Lung (tissue), 11 donors: ENCODE measurements at regions not wholly inside any gene's neighbourhood (a gene's known extent, or its start where the extent isn't known, plus 50 kb on each side); places are given as distances from the start of the nearest gene placed in this dataset.

Experiments used
- ATAC-seq: fragments of 200-7000 bp; cut with Tn5 transposase; one replicate; pipeline ENCODE4 v1.9.1; 2020; ENCODE audit warnings: moderate number of reproducible peaks; ENCODE audit not compliant: insufficient read depth, low FRiP score
- DNase-seq, 3 donors: peaks; one replicate each; pipeline ENCODE4 v3.0.0-alpha.2; 2013 to 2017
- H3K27ac ChIP-seq, 2 donors: one replicate each; pipeline ENCODE4 v1.5.1; 2013; ENCODE audit warnings: mild to moderate bottlenecking in 2 of 2, moderate library complexity in 2 of 2, control low read depth in 1 of 2, inconsistent platforms in 1 of 2, low read depth in 1 of 2, low read length in 1 of 2
- H3K27me3 ChIP-seq, 3 donors: one replicate each; pipeline ENCODE4 v1.5.1; 2013; ENCODE audit warnings: low read length in 2 of 3; ENCODE audit not compliant: control insufficient read depth in 3 of 3, insufficient read depth in 3 of 3
- H3K36me3 ChIP-seq, 4 donors: one replicate each; pipeline ENCODE4 v1.5.1; 2013; ENCODE audit warnings: low read length in 4 of 4, mild to moderate bottlenecking in 1 of 4, moderate library complexity in 1 of 4; ENCODE audit not compliant: control insufficient read depth in 4 of 4, insufficient read depth in 4 of 4
- H3K4me1 ChIP-seq, 5 donors: one replicate each; pipeline ENCODE4 v1.5.1; 2013; ENCODE audit warnings: low read length in 5 of 5, mild to moderate bottlenecking in 2 of 5, moderate library complexity in 1 of 5; ENCODE audit not compliant: control insufficient read depth in 5 of 5, insufficient read depth in 5 of 5
- H3K4me3 ChIP-seq: one replicate; pipeline ENCODE4 v1.5.1; 2013; ENCODE audit warnings: mild to moderate bottlenecking, control low read depth, moderate library complexity
- H3K9ac ChIP-seq, 2 donors: one replicate each; pipeline ENCODE4 v1.5.1; 2013; ENCODE audit warnings: low read length in 2 of 2, control low read depth in 1 of 2; ENCODE audit not compliant: insufficient read depth in 1 of 2
- H3K9me3 ChIP-seq, 4 donors: one replicate each; pipeline ENCODE4 v1.5.1; 2013; ENCODE audit warnings: low read length in 3 of 4, mild to moderate bottlenecking in 1 of 4, moderate library complexity in 1 of 4; ENCODE audit not compliant: control insufficient read depth in 4 of 4, insufficient read depth in 3 of 4
- WGBS, 2 donors: extraction: QIAGEN DNeasy Blood & Tissue Kit; methylation state at CpG; one replicate each; pipeline ENCODE4 v1.1.7; 2013; 5-methylcytosine and 5-hydroxymethylcytosine counted together
- TF ChIP-seq, protein P1 (sequence below): IDR thresholded peaks from 2 replicates; pipeline ENCODE4 v1.5.1; 2012; ENCODE audit warnings: mild to moderate bottlenecking; ENCODE audit errors: control extremely low read depth, extremely low read depth
- donor health status: control.
- donor health status: control.
- donor health status: Bipolar disorder and iron deficiency.
- donor health status: healthy.
- donor health status: DM: yes; HTN: yes; CAD: no.

DNA sequence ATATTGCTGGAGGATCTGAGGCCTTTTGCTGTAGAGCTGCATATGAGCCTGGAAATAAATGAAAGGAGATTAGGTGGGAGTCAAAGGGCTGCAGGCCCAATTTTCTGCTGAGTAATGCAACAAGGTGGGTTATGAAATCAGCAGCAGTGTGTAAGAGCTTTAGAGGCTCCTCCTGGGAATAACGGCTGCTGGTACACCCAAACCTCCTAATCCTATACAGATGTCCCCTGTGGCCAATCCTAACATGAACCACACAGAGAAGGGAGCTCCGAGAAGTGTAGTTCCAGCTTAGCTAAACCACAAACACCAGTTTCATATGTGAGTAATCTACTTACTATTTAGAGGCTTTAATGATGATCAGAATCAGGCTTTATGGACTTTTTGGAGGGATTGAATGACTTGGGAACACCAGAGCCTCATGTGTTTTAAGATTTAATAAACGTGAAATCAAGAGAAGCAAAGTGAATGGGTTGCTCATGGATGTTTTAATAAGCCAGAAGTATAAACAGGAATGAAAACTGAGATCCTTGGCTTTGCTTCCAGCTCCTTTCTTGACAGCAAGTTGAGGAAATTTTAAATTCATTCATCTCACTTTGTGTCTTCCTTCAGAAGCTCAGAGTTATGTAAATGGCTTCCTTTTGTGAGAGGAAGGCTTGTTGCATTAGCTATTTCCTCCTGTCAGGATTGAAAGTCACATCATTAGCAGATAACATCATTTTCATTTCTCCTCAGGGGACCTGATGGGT is 437.5 kb downstream of the TMEM232 start:
- Histone ChIP-seq H3K9ac (no peak overlapping the region), H3K4me3 (no peak overlapping the region), H3K9me3 (peaks cover 0 to 6% (median 2%) of the 10 kb centered on the region in 4 donors), H3K27me3 (no peaks in the 10 kb centered on the region), H3K27ac (no peak overlapping the region), H3K4me1 (no peaks in the 10 kb centered on the region), H3K36me3 (no peaks in the 10 kb centered on the region)
- TF ChIP-seq, protein P1, sequence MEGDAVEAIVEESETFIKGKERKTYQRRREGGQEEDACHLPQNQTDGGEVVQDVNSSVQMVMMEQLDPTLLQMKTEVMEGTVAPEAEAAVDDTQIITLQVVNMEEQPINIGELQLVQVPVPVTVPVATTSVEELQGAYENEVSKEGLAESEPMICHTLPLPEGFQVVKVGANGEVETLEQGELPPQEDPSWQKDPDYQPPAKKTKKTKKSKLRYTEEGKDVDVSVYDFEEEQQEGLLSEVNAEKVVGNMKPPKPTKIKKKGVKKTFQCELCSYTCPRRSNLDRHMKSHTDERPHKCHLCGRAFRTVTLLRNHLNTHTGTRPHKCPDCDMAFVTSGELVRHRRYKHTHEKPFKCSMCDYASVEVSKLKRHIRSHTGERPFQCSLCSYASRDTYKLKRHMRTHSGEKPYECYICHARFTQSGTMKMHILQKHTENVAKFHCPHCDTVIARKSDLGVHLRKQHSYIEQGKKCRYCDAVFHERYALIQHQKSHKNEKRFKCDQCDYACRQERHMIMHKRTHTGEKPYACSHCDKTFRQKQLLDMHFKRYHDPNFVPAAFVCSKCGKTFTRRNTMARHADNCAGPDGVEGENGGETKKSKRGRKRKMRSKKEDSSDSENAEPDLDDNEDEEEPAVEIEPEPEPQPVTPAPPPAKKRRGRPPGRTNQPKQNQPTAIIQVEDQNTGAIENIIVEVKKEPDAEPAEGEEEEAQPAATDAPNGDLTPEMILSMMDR, result no peak
- ATAC-seq, result no peak
- 69% methylated on average over 3 of the region's 3 CpGs for WGBS, 2 donors
- no peak for DNase-seq

DNA sequence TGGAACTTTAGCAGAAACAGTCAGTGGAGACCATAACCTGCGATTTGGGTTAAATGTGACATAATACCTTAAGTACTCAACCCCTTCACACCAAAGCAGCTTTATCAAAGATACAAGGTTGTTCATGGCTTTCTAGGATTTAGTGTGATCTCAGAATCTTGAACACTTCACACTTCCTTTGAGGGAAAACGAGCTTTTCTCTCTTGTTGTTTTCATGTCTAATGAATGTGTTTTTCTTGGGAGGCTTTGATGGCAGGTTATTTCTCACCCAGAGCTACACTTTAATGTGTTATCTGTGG is 437.0 kb downstream of the TMEM232 start:
- Histone ChIP-seq H3K27ac (no peak overlapping the region), H3K4me1 (no peaks in the 10 kb centered on the region), H3K4me3 (no peak overlapping the region), H3K9ac (no peak overlapping the region), H3K27me3 (no peaks in the 10 kb centered on the region), H3K9me3 (peaks cover 0 to 5% (median 2%) of the 10 kb centered on the region in 4 donors), H3K36me3 (no peaks in the 10 kb centered on the region)
- TF ChIP-seq, protein P1, result no peak
- ATAC-seq (no peak), DNase-seq (no peak)
- WGBS, 2 donors, result 28 to 32% methylated on average over 2 of the region's 2 CpGs

DNA sequence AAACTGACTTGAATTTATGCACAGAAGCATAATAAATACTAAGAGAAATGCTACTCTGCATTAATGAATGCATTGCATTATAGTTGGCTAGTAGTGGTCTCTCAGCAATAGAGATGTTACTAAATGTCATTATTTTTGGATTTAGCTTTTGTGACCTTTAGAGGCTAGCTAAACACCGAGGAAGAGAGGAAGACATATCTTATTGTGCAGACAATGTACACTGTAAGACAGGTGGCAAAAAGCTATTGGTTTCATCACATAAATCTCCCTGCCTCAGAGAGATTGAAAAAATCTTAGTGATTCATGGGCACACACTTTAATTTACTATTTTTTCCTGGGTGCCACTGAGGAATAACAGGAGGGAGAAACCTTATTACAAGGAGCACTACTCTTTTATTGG is 435.9 kb downstream of the TMEM232 start:
- no peaks in the 10 kb centered on the region for H3K4me1 ChIP-seq
- H3K36me3 ChIP-seq, result no peaks in the 10 kb centered on the region
- WGBS, 2 donors, result 61 to 76% methylated on average over 1 of the region's 1 CpG
- H3K4me3 ChIP-seq, result no peak overlapping the region
- TF ChIP-seq, protein P1, result no peak
- DNase-seq, result no peak
- H3K9me3 ChIP-seq, result peaks cover 0 to 5% (median 1%) of the 10 kb centered on the region in 4 donors
- no peak overlapping the region for H3K27ac ChIP-seq
- H3K27me3 ChIP-seq, result no peaks in the 10 kb centered on the region
- no peak overlapping the region for H3K9ac ChIP-seq
- no peak for ATAC-seq

DNA sequence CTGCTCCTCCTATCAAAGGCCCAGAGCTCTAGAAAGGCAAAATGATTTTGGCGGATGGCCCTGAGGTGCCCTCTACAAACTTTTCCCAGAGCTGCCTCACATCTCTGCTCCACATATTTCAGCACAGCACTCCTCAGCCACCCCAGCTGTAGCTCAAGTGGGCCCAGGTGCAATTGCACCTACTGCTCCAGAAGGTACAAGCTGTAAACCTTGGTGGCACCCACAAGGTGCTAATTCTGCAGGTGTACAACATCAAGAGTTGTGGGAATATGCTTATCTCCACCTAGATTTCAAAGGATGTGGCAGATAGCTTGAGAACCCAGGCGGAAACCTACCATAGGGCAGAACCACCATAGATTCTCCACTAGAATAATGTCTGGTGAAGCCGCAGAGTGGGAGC is 432.2 kb downstream of the TMEM232 start:
- Histone ChIP-seq H3K27ac (no peak overlapping the region), H3K4me3 (no peak overlapping the region), H3K9ac (no peak overlapping the region), H3K9me3 (no peaks in the 10 kb centered on the region), H3K27me3 (no peaks in the 10 kb centered on the region), H3K4me1 (no peaks in the 10 kb centered on the region), H3K36me3 (no peaks in the 10 kb centered on the region)
- WGBS, 2 donors, result 94 to 97% methylated on average over 3 of the region's 3 CpGs
- ATAC-seq (no peak), DNase-seq (no peak)
- TF ChIP-seq, protein P1, result no peak
